ENCODE measurements at regions not wholly inside any gene's neighbourhood (a gene's known extent, or its start where the extent isn't known, plus 50 kb on each side); places are given as distances from the start of the nearest gene placed in this dataset.

GRCh38 chr10:42899036-42899435 is 116.4 kb downstream of the BMS1 start:
- TF ChIP-seq, protein P1, sequence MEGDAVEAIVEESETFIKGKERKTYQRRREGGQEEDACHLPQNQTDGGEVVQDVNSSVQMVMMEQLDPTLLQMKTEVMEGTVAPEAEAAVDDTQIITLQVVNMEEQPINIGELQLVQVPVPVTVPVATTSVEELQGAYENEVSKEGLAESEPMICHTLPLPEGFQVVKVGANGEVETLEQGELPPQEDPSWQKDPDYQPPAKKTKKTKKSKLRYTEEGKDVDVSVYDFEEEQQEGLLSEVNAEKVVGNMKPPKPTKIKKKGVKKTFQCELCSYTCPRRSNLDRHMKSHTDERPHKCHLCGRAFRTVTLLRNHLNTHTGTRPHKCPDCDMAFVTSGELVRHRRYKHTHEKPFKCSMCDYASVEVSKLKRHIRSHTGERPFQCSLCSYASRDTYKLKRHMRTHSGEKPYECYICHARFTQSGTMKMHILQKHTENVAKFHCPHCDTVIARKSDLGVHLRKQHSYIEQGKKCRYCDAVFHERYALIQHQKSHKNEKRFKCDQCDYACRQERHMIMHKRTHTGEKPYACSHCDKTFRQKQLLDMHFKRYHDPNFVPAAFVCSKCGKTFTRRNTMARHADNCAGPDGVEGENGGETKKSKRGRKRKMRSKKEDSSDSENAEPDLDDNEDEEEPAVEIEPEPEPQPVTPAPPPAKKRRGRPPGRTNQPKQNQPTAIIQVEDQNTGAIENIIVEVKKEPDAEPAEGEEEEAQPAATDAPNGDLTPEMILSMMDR (conservative IDR thresholded peaks at IDR 0.05; ENCODE audit: low read depth, low read length), result no peak
- TF ChIP-seq POLR2A (IDR thresholded peaks at IDR 0.05; ENCODE audit: low read depth, low read length), result no peak
- TF ChIP-seq BHLHE40 (IDR thresholded peaks at IDR 0.05; ENCODE audit: low read depth, low read length), result no peak
- TF ChIP-seq NFE2L2 (IDR thresholded peaks at IDR 0.05; ENCODE audit: low read depth, low read length), result no peak
- no peak for TF ChIP-seq MAZ (IDR thresholded peaks at IDR 0.05; ENCODE audit: borderline replicate concordance, low read depth, low read length)
- no peak for TF ChIP-seq RCOR1 (IDR thresholded peaks at IDR 0.05; ENCODE audit: insufficient replicate concordance, low read length)
- no peak for TF ChIP-seq RAD21 (IDR thresholded peaks at IDR 0.05; ENCODE audit: low read length)
- TF ChIP-seq MXI1 (IDR thresholded peaks at IDR 0.05; ENCODE audit: borderline replicate concordance, low read depth, low read length), result no peak

All from IMR-90 (cell line).